Stomach smooth muscle (tissue), 2 donors: ENCODE measurements at regions not wholly inside any gene's neighbourhood (a gene's known extent, or its start where the extent isn't known, plus 50 kb on each side); places are given as distances from the start of the nearest gene placed in this dataset.
"Not testable (repeated sequence)": the region's sequence is repeated elsewhere in the genome, so short reads cannot be mapped to it uniquely, and the experiment has no call there.

ENCODE experiments used
- H3K27ac ChIP-seq: one replicate; pipeline ENCODE4 v1.7.0; 2013; ENCODE audit warnings: mild to moderate bottlenecking, low read length, inconsistent platforms
- H3K27me3 ChIP-seq, 2 donors: one replicate each; pipeline ENCODE4 v1.7.0; 2013; ENCODE audit warnings: low read length in 2 of 2; ENCODE audit not compliant: insufficient read depth in 2 of 2, control insufficient read depth in 1 of 2
- H3K36me3 ChIP-seq, 2 donors: one replicate each; pipeline ENCODE4 v1.7.0; 2013; ENCODE audit warnings: low read length in 2 of 2; ENCODE audit not compliant: control insufficient read depth in 2 of 2, insufficient read depth in 2 of 2
- H3K4me1 ChIP-seq: one replicate; pipeline ENCODE4 v1.7.0; 2013; ENCODE audit warnings: low read length; ENCODE audit not compliant: control insufficient read depth, insufficient read depth
- H3K4me3 ChIP-seq, 2 donors: one replicate each; pipeline ENCODE4 v1.7.0; 2013; ENCODE audit warnings: low read length in 2 of 2
- H3K9ac ChIP-seq, 2 donors: one replicate each; pipeline ENCODE4 v1.7.0; 2013; ENCODE audit warnings: low read length in 2 of 2, mild to moderate bottlenecking in 1 of 2
- H3K9me3 ChIP-seq, 2 donors: one replicate each; pipeline ENCODE4 v1.7.0; 2013; ENCODE audit warnings: low read length in 2 of 2; ENCODE audit not compliant: control insufficient read depth in 2 of 2
- donor health status: healthy.
- donor health status: Pancreatic carcinoma.

GRCh38 chr21:8993943-8994639 is 1527.3 kb upstream of the TPTE start:
- peaks cover 0 to 3% of the 10 kb centered on the region in 2 donors for H3K9me3 ChIP-seq

GRCh38 chr21:8994640-8995511 is 1526.5 kb upstream of the TPTE start:
- Histone ChIP-seq H3K4me1 (no peaks in the 10 kb centered on the region), H3K9me3 (peaks cover 0 to 3% of the 10 kb centered on the region in 2 donors), H3K36me3 (no peaks in the 10 kb centered on the region), H3K27ac (no peak overlapping the region), H3K9ac (no peak overlapping the region), H3K27me3 (peaks cover 19 to 43% of the 10 kb centered on the region in 2 donors), H3K4me3 (no peak overlapping the region)

More at GRCh38 chr21:8993943-8994639, 1527.3 kb upstream of the TPTE start:
- Histone ChIP-seq H3K9ac (no peak overlapping the region), H3K4me1 (no peaks in the 10 kb centered on the region), H3K4me3 (no peak overlapping the region), H3K27ac (no peak overlapping the region), H3K27me3 (peaks cover 19 to 51% of the 10 kb centered on the region in 2 donors), H3K36me3 (no peaks in the 10 kb centered on the region)

DNA sequence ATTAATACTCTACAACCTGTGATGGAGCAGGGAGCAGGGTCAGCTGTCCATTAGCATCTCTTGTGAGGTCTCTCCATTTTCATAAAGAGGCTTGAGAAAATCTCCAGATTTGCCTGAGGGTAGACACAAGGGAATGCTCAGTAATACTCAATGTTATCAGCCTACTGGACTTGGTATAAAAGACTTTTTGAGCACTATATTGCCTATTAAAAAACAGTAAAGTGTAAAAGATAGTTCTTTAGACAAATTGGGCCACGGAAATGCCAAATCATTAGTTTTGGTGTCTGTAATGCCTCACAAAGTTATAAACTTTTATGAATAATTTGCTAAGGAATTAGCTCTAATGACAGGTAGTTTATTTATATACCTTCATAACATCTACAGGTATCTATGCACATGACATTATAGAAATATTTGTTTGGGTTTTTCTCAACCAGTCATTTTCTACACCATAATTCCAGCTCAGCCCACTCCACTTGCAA is 1524.9 kb upstream of the TPTE start:
- H3K9ac ChIP-seq, H3K27ac ChIP-seq, H3K4me1 ChIP-seq, H3K36me3 ChIP-seq, H3K9me3 ChIP-seq, H3K4me3 ChIP-seq: not testable (repeated sequence)
- H3K27me3 ChIP-seq, result peaks cover 14 to 28% of the 10 kb centered on the region in 2 donors

DNA sequence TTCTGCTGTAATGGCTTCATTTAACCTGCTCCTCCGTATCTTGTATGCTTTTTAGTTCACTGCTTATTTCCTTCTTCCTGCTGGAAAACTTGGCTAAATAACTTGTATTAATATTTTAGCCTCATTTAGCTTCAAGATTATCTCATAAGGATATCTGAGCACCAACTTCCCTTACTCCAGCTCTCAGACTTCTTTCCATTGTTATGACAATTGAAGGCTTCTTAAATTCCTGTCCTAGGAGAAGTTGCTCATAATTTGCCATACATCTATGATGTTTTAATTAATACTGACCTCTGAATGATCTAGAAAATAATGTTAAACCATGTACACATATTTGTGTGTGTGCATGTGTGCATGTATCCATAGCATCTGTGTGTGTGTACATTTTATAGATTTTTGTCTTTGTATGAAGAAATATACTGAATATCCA is 1524.4 kb upstream of the TPTE start:
- H3K36me3 ChIP-seq, result no peaks in the 10 kb centered on the region
- no peak overlapping the region for H3K9ac ChIP-seq
- H3K4me3 ChIP-seq, result no peak overlapping the region
- no peaks in the 10 kb centered on the region for H3K9me3 ChIP-seq
- H3K4me1 ChIP-seq, result no peaks in the 10 kb centered on the region
- peaks cover 10 to 24% of the 10 kb centered on the region in 2 donors for H3K27me3 ChIP-seq
- no peak overlapping the region for H3K27ac ChIP-seq

DNA sequence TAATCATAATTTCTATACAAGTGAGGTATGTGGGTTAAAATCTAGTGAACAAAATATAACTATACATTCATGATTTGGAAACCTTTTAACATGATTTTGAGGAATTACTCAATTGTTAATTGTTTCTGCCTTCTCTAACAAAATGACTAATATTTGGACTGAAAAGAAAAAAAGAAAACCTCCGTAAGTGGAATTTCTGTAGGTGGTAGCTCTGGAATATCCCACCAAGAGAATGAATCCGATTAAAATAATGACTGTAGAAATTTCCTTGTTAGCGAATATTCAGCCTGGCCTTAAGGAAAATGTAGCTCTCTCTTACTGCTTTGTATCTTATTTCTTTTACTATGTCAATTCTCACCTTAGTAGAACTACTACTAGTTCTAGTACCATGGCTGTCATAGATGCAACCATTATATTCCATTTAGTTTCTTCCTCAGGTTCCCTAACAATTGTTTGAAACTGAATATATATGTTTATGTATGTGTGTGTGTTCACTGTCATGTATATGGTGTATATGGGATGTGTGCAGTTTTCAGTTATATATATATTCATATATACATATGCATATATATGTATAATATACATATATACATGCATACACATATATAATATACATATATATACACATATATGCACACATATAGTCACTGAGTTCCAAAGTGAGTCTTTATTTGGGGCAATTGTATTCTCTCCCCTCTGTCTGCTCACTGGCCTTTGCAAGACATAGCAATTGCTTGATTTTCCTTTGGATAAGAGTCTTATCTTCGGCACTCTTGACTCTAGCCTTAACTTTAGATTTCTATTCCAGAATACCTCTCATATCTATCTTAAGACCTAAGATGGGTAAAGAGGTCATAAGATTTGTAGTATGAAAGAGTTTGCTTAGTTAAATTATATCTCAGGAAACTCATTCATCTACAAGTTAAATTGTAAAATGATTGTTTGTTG is 1523.7 kb upstream of the TPTE start:
- not testable (repeated sequence) for H3K9ac ChIP-seq, H3K9me3 ChIP-seq, H3K36me3 ChIP-seq, H3K27ac ChIP-seq, H3K4me3 ChIP-seq, H3K4me1 ChIP-seq
- H3K27me3 ChIP-seq, result peaks cover 3 to 17% of the 10 kb centered on the region in 2 donors

DNA sequence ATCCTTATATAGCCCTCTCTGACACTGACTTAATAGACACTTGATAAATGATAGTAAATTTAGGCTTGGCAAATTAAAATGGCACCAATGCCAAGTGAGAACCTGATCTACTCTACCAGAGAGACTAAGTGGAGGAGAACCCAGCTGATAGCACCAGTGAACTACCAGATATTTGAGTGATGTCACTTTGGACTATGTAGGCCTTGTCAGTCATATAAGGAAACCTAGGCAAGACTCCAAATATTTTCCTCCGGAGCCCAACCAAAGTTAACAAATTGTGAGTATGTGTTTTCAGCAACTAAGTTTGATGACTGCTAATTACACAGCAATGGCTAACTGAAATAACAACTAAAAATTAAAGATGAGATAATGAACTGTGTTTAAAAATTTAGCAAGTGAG is 1522.9 kb upstream of the TPTE start:
- not testable (repeated sequence) for H3K27ac ChIP-seq, H3K4me1 ChIP-seq, H3K36me3 ChIP-seq, H3K9ac ChIP-seq, H3K9me3 ChIP-seq, H3K4me3 ChIP-seq, H3K27me3 ChIP-seq

GRCh38 chr21:8998946-8999681 is 1522.3 kb upstream of the TPTE start:
- Histone ChIP-seq H3K4me3 (no peak overlapping the region), H3K36me3 (no peaks in the 10 kb centered on the region), H3K9ac (no peak overlapping the region), H3K4me1 (no peaks in the 10 kb centered on the region), H3K27ac (no peak overlapping the region), H3K27me3 (peaks cover 0 to 4% of the 10 kb centered on the region in 2 donors), H3K9me3 (no peaks in the 10 kb centered on the region)

- not testable (repeated sequence) for H3K27me3 ChIP-seq, H3K9me3 ChIP-seq, H3K27ac ChIP-seq, H3K9ac ChIP-seq, H3K4me3 ChIP-seq, H3K4me1 ChIP-seq, H3K36me3 ChIP-seq
These were observed 1521.3 kb upstream of the TPTE start for GRCh38 chr21:9000132-9000531.

DNA sequence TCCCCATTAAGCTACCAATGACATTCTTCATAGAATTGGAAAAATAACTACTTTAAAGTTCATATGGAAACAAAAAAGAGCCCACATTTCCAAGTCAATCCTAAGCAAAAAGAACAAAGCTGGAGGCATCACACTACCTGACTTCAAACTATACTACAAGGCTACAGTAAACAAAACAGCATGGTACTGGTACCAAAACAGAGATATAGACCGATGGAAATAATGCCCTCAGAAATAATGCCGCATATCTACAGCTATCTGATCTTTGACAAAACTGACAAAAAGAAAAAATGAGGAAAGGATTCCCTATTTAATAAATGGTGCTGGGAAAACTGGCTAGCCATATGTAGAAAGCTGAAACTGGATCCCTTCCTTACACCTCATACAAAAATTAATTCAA is 1520.7 kb upstream of the TPTE start:
- not testable (repeated sequence) for H3K9me3 ChIP-seq, H3K36me3 ChIP-seq, H3K4me3 ChIP-seq, H3K9ac ChIP-seq, H3K27me3 ChIP-seq, H3K27ac ChIP-seq, H3K4me1 ChIP-seq
